Mesendoderm (in vitro differentiated cells): ENCODE measurements at regions not wholly inside any gene's neighbourhood (a gene's known extent, or its start where the extent isn't known, plus 50 kb on each side); places are given as distances from the start of the nearest gene placed in this dataset.

Experiments
- DNase-seq: peaks from one replicate; pipeline ENCODE4 v3.0.0; 2013
- H2AK5ac ChIP-seq: 2 replicates; pipeline ENCODE4 v1.6.1; 2013; ENCODE audit warnings: low read length, inconsistent platforms
- H2BK120ac ChIP-seq: 2 replicates; pipeline ENCODE4 v1.6.1; 2013; ENCODE audit warnings: low read depth, mild to moderate bottlenecking, low read length, moderate library complexity, mixed read lengths
- H2BK15ac ChIP-seq: replicated peaks from 2 replicates; pipeline ENCODE4 v1.6.1; 2013; ENCODE audit warnings: low read depth, mild to moderate bottlenecking, moderate library complexity
- H2BK5ac ChIP-seq: 2 replicates; pipeline ENCODE4 v1.6.1; 2013; ENCODE audit warnings: low read length, inconsistent platforms
- H3K18ac ChIP-seq: 2 replicates; pipeline ENCODE4 v1.6.1; 2013; ENCODE audit warnings: mild to moderate bottlenecking, low read length, mixed read lengths
- H3K23ac ChIP-seq: one replicate; pipeline ENCODE4 v1.6.1; 2013; ENCODE audit warnings: low read length
- H3K27ac ChIP-seq: 2 replicates; pipeline ENCODE4 v1.5.1; 2013; ENCODE audit warnings: low read depth, mild to moderate bottlenecking, inconsistent platforms, low read length, moderate library complexity
- H3K27me3 ChIP-seq: 2 replicates; pipeline ENCODE4 v1.6.1; 2013; ENCODE audit warnings: low read length, control low read depth, mild to moderate bottlenecking, inconsistent platforms; ENCODE audit not compliant: insufficient read depth, poor library complexity
- H3K36me3 ChIP-seq: 2 replicates; pipeline ENCODE4 v1.6.1; 2013; ENCODE audit warnings: low read length, inconsistent platforms; ENCODE audit not compliant: control insufficient read depth, insufficient read depth
- H3K4ac ChIP-seq: one replicate; pipeline ENCODE4 v1.6.1; 2013; ENCODE audit warnings: low read depth, mild to moderate bottlenecking, low read length, moderate library complexity
- H3K4me1 ChIP-seq: 2 replicates; pipeline ENCODE4 v1.6.1; 2013; ENCODE audit warnings: low read depth, low read length, inconsistent platforms; ENCODE audit not compliant: control insufficient read depth
- H3K4me2 ChIP-seq: 2 replicates; pipeline ENCODE4 v1.6.1; 2013; ENCODE audit warnings: low read length
- H3K4me3 ChIP-seq: 2 replicates; pipeline ENCODE4 v1.5.1; 2013; ENCODE audit warnings: mild to moderate bottlenecking, low read length
- H3K56ac ChIP-seq: one replicate; pipeline ENCODE4 v1.6.1; 2013; ENCODE audit warnings: low read length
- H3K79me1 ChIP-seq: 2 replicates; pipeline ENCODE4 v1.6.1; 2013; ENCODE audit warnings: low read length, inconsistent platforms
- H3K79me2 ChIP-seq: 2 replicates; pipeline ENCODE4 v1.6.1; 2013; ENCODE audit warnings: mild to moderate bottlenecking, low read length; ENCODE audit not compliant: control insufficient read depth, insufficient read depth
- H3K9ac ChIP-seq: 2 replicates; pipeline ENCODE4 v1.6.1; 2013; ENCODE audit warnings: low read length, inconsistent platforms
- H4K5ac ChIP-seq: one replicate; pipeline ENCODE4 v1.6.1; 2013; ENCODE audit warnings: low read length
- H4K8ac ChIP-seq: one replicate; pipeline ENCODE4 v1.6.1; 2013; ENCODE audit warnings: low read depth, mild to moderate bottlenecking, control low read depth, low read length, moderate library complexity
- WGBS: extraction: QIAGEN DNeasy Blood & Tissue Kit; methylation state at CpG from one replicate; pipeline ENCODE4 v1.1.7; 2013; ENCODE audit warnings: low lambda C conversion rate, missing lambda C conversion rate; ENCODE audit not compliant: insufficient coverage; ENCODE audit errors: extremely low coverage; 5-methylcytosine and 5-hydroxymethylcytosine counted together

GRCh38 chr12:123071099-123071800, 79.6 kb downstream of the PITPNM2 start:
- Histone ChIP-seq H2BK120ac (no peak overlapping the region), H3K56ac (no peak overlapping the region), H3K23ac (no peak overlapping the region), H3K27ac (no peak overlapping the region), H3K18ac (no peak overlapping the region), H3K4me3 (no peak overlapping the region), H4K8ac (no peak overlapping the region), H2AK5ac (no peak overlapping the region), H3K9ac (no peak overlapping the region), H3K36me3 (no peaks in the 10 kb centered on the region), H3K27me3 (no peaks in the 10 kb centered on the region), H2BK5ac (no peak overlapping the region), H3K4me1 (no peaks in the 10 kb centered on the region), H4K5ac (no peak overlapping the region), H3K4me2 (no peak overlapping the region), H2BK15ac (no peak overlapping the region), H3K4ac (no peak overlapping the region), H3K79me2 (no peaks in the 10 kb centered on the region), H3K79me1 (no peaks in the 10 kb centered on the region)
- no peak for DNase-seq
- WGBS, result no CpG with 5 or more reads among the region's 14 CpGs

GRCh38 chr12:123070267-123071081, 80.4 kb downstream of the PITPNM2 start:
- peak overlapping the region; percentile 25 for H3K56ac ChIP-seq
- H3K9ac ChIP-seq, result no peak overlapping the region
- no peak overlapping the region for H3K4ac ChIP-seq
- H3K23ac ChIP-seq, result no peak overlapping the region
- no peak overlapping the region for H4K5ac ChIP-seq
- no peak overlapping the region for H2BK5ac ChIP-seq
- H2BK15ac ChIP-seq, result no peak overlapping the region
- H3K18ac ChIP-seq, result no peak overlapping the region
- H2BK120ac ChIP-seq, result no peak overlapping the region
- H3K27ac ChIP-seq, result no peak overlapping the region
- no peaks in the 10 kb centered on the region for H3K79me2 ChIP-seq
- no peaks in the 10 kb centered on the region for H3K4me1 ChIP-seq
- WGBS, result no CpG with 5 or more reads among the region's 14 CpGs
- H2AK5ac ChIP-seq, result no peak overlapping the region
- H3K36me3 ChIP-seq, result no peaks in the 10 kb centered on the region
- no peaks in the 10 kb centered on the region for H3K79me1 ChIP-seq
- no peak overlapping the region for H3K4me3 ChIP-seq
- no peaks in the 10 kb centered on the region for H3K27me3 ChIP-seq
- H3K4me2 ChIP-seq, result no peak overlapping the region
- no peak overlapping the region for H4K8ac ChIP-seq
- no peak for DNase-seq

- H3K36me3 ChIP-seq, result no peaks in the 10 kb centered on the region
- H3K79me2 ChIP-seq, result no peaks in the 10 kb centered on the region
- no peak overlapping the region for H3K4me3 ChIP-seq
- no peak overlapping the region for H2BK5ac ChIP-seq
- H3K27me3 ChIP-seq, result no peaks in the 10 kb centered on the region
- H2BK120ac ChIP-seq, result no peak overlapping the region
- H3K9ac ChIP-seq, result no peak overlapping the region
- no peak for DNase-seq
- H3K4me1 ChIP-seq, result no peaks in the 10 kb centered on the region
- H2BK15ac ChIP-seq, result no peak overlapping the region
- WGBS, result no CpG with 5 or more reads among the region's 12 CpGs
- H2AK5ac ChIP-seq, result no peak overlapping the region
- H3K23ac ChIP-seq, result no peak overlapping the region
- no peak overlapping the region for H3K4ac ChIP-seq
- no peaks in the 10 kb centered on the region for H3K79me1 ChIP-seq
- H3K56ac ChIP-seq, result no peak overlapping the region
- H4K5ac ChIP-seq, result no peak overlapping the region
- no peak overlapping the region for H3K4me2 ChIP-seq
- H3K27ac ChIP-seq, result no peak overlapping the region
- H3K18ac ChIP-seq, result no peak overlapping the region
- H4K8ac ChIP-seq, result no peak overlapping the region
Observed at GRCh38 chr12:123069436-123070266, 81.2 kb downstream of the PITPNM2 start.

- Histone ChIP-seq H3K27me3 (no peaks in the 10 kb centered on the region), H3K18ac (no peak overlapping the region), H4K5ac (no peak overlapping the region), H3K4ac (no peak overlapping the region), H3K4me3 (no peak overlapping the region), H2BK15ac (no peak overlapping the region), H3K23ac (no peak overlapping the region), H3K4me2 (no peak overlapping the region), H2BK5ac (no peak overlapping the region), H3K9ac (no peak overlapping the region), H3K4me1 (no peaks in the 10 kb centered on the region), H2BK120ac (no peak overlapping the region), H3K79me2 (no peaks in the 10 kb centered on the region), H3K36me3 (no peaks in the 10 kb centered on the region), H3K79me1 (no peaks in the 10 kb centered on the region), H2AK5ac (no peak overlapping the region), H3K56ac (no peak overlapping the region), H4K8ac (no peak overlapping the region), H3K27ac (no peak overlapping the region)
- WGBS, result no CpG with 5 or more reads among the region's 5 CpGs
- no peak for DNase-seq
Observed at GRCh38 chr12:123067654-123068053, 83.2 kb downstream of the PITPNM2 start.

- Histone ChIP-seq H3K4me2 (no peak overlapping the region), H3K23ac (no peak overlapping the region), H3K27ac (no peak overlapping the region), H3K79me1 (no peaks in the 10 kb centered on the region), H3K9ac (no peak overlapping the region), H3K4me1 (no peaks in the 10 kb centered on the region), H2BK15ac (no peak overlapping the region), H2AK5ac (no peak overlapping the region), H2BK5ac (no peak overlapping the region), H3K27me3 (no peaks in the 10 kb centered on the region), H3K79me2 (no peaks in the 10 kb centered on the region), H3K4me3 (no peak overlapping the region), H3K36me3 (no peaks in the 10 kb centered on the region), H4K8ac (no peak overlapping the region), H3K4ac (no peak overlapping the region), H2BK120ac (no peak overlapping the region), H4K5ac (no peak overlapping the region), H3K18ac (no peak overlapping the region), H3K56ac (no peak overlapping the region)
- no CpG with 5 or more reads among the region's 1 CpG for WGBS
- no peak for DNase-seq
Observed at GRCh38 chr12:123066384-123066710, 84.5 kb downstream of the PITPNM2 start.
